ENCODE measurements at regions not wholly inside any gene's neighbourhood (a gene's known extent, or its start where the extent isn't known, plus 50 kb on each side); places are given as distances from the start of the nearest gene placed in this dataset.

DNA sequence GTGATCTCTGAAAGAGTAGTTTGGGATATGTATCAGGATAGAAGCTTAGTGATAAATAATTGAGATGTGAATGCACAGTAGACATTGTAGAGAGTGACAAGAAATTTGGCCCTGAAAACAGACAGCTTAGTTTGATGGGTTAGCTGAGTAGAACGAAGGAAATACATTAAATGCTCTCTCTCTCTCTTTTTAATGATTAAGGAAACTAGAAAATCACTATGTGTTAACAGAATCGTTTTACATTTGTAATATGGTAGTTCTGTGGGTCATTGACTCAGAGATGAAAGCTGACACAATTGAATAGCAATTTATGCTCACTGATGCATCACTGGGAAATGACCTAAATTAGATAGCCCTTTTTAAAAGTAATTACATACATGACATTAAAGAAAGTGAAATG lies 739.8 kb upstream of the PTPRD start:
- Histone ChIP-seq H3K4me1 (ENCODE audit: control extremely low read depth in 1 of 4, control insufficient read depth in 4 of 4, insufficient read depth in 4 of 4, low read length in 3 of 4) (no peaks in the 10 kb centered on the region), H3K36me3 (ENCODE audit: control insufficient read depth in 4 of 4, insufficient read depth in 4 of 4, low read length in 3 of 4) (no peaks in the 10 kb centered on the region)
- CTCF ChIA-PET: no interaction called here

DNA sequence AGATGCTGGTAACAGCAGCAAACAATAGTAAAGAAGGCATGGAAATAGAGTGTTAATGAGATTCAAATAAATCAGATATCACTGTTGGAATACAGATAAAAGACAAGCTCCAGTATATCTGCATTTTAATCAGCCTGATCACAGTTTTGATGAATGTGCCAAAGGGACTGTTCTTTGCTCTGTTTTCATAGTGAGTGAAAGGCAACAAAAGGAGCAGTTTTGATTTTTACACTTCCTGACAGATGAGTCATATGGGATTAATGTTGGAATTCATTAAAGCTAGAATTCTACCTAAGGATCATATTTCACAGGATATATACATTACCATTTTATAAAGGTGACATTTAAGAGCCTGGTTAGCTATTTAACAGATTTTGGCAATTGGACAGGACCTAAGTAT lies 743.3 kb upstream of the PTPRD start:
- no peak for DNase-seq
- Histone ChIP-seq H3K27ac (ENCODE audit: insufficient read depth in 1 of 2, low read depth in 1 of 2, low read length in 2 of 2, poor library complexity in 1 of 2, severe bottlenecking in 2 of 2) (no peak overlapping the region), H3K9me3 (ENCODE audit: control extremely low read depth in 1 of 5, control insufficient read depth in 4 of 5, insufficient read depth in 2 of 5, low read depth in 1 of 5, low read length in 4 of 5) (no peaks in the 10 kb centered on the region), H3K4me3 (ENCODE audit: control insufficient read depth in 1 of 7, extremely low read depth in 1 of 7, insufficient read depth in 4 of 7, low read depth in 2 of 7, low read length in 6 of 7) (no peak overlapping the region), H3K4me1 (ENCODE audit: control extremely low read depth in 1 of 4, control insufficient read depth in 4 of 4, insufficient read depth in 4 of 4, low read length in 3 of 4) (no peaks in the 10 kb centered on the region), H3K27me3 (replicated peaks in 2 of 5; ENCODE audit: control insufficient read depth in 4 of 5, insufficient read depth in 5 of 5, low read length in 4 of 5) (no peaks in the 10 kb centered on the region), H3K36me3 (ENCODE audit: control insufficient read depth in 4 of 4, insufficient read depth in 4 of 4, low read length in 3 of 4) (no peaks in the 10 kb centered on the region)
- ChIA-PET POLR2A (no interaction called here), CTCF (no interaction called here)

More for the DNA sequence above, 739.8 kb upstream of the PTPRD start:
- H3K27ac ChIP-seq (ENCODE audit: insufficient read depth in 1 of 2, low read depth in 1 of 2, low read length in 2 of 2, poor library complexity in 1 of 2, severe bottlenecking in 2 of 2): no peak overlapping the region
- no peak overlapping the region for H3K4me3 ChIP-seq (ENCODE audit: control insufficient read depth in 1 of 7, extremely low read depth in 1 of 7, insufficient read depth in 4 of 7, low read depth in 2 of 7, low read length in 6 of 7)
- POLR2A ChIA-PET: no interaction called here
- 100% methylated on average over 1 of the region's 2 CpGs for WGBS (ENCODE audit: insufficient coverage)
- no peaks in the 10 kb centered on the region for H3K27me3 ChIP-seq (replicated peaks in 2 of 5; ENCODE audit: control insufficient read depth in 4 of 5, insufficient read depth in 5 of 5, low read length in 4 of 5)
- no peak for DNase-seq
- peaks cover 0 to 5% (median 0%) of the 10 kb centered on the region in 5 experiments for H3K9me3 ChIP-seq (ENCODE audit: control extremely low read depth in 1 of 5, control insufficient read depth in 4 of 5, insufficient read depth in 2 of 5, low read depth in 1 of 5, low read length in 4 of 5)

DNA sequence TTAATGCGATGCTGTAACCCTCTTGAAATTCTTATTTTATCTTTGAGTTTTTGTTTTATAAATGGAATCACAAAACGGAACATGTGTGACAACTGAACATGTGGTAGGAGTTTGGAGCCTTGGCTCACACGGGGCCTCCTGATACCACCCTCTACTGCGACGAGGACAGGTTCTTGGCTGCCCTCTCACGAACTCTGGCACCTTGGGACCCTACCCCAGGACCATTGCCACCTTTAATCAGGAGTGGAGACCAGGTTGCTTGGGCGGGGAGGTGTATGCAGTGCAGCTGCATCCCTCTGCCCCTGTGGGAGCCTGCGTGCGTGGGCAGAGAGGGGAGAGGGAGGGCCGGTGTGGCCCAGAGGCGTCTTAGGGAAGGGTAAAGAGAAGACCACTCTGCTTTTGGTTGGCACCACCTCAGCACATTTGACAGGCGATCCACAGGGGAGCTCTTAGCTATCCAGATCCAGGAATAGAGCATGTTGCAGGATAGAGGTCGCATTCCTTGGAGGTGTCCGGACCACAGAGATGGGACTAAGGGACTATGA lies 753.9 kb upstream of the PTPRD start:
- ChIA-PET POLR2A (no interaction called here), CTCF (no interaction called here)
- WGBS (ENCODE audit: insufficient coverage): 87% methylated on average over 12 of the region's 14 CpGs
- no peaks in the 10 kb centered on the region for H3K9me3 ChIP-seq (ENCODE audit: control extremely low read depth in 1 of 5, control insufficient read depth in 4 of 5, insufficient read depth in 2 of 5, low read depth in 1 of 5, low read length in 4 of 5)
- H3K27ac ChIP-seq (ENCODE audit: insufficient read depth in 1 of 2, low read depth in 1 of 2, low read length in 2 of 2, poor library complexity in 1 of 2, severe bottlenecking in 2 of 2): no peak overlapping the region
- peaks cover 0 to 2% (median 0%) of the 10 kb centered on the region in 5 experiments for H3K27me3 ChIP-seq (replicated peaks in 2 of 5; ENCODE audit: control insufficient read depth in 4 of 5, insufficient read depth in 5 of 5, low read length in 4 of 5)
- no peak overlapping the region for H3K4me3 ChIP-seq (ENCODE audit: control insufficient read depth in 1 of 7, extremely low read depth in 1 of 7, insufficient read depth in 4 of 7, low read depth in 2 of 7, low read length in 6 of 7)
- DNase-seq: no peak
- no peaks in the 10 kb centered on the region for H3K36me3 ChIP-seq (ENCODE audit: control insufficient read depth in 4 of 4, insufficient read depth in 4 of 4, low read length in 3 of 4)
- H3K4me1 ChIP-seq (ENCODE audit: control extremely low read depth in 1 of 4, control insufficient read depth in 4 of 4, insufficient read depth in 4 of 4, low read length in 3 of 4): no peaks in the 10 kb centered on the region

DNA sequence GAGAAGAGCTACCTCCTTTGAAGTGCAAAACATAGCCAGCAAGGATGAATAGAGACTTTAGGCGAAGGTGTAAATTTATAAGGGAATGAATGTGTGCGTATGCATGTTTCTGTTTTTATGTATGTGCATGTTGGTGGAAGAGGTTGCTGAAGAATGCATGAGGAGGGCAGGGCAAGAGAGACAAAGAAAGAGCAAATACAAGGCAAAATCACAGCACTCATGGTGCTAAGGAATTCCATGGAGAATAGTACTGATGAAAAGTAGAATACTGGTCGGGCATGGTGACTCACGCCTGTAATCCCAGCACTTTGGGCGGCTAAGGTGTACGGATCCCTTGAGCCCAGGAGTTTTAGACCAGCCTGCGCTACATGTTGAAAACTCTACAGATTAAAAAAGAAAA lies 762.1 kb upstream of the PTPRD start:
- 68% methylated on average over 2 of the region's 7 CpGs for WGBS (ENCODE audit: insufficient coverage)
- H3K4me3 ChIP-seq (ENCODE audit: control insufficient read depth in 1 of 7, extremely low read depth in 1 of 7, insufficient read depth in 4 of 7, low read depth in 2 of 7, low read length in 6 of 7): no peak overlapping the region
- no peaks in the 10 kb centered on the region for H3K36me3 ChIP-seq (ENCODE audit: control insufficient read depth in 4 of 4, insufficient read depth in 4 of 4, low read length in 3 of 4)
- H3K4me1 ChIP-seq (ENCODE audit: control extremely low read depth in 1 of 4, control insufficient read depth in 4 of 4, insufficient read depth in 4 of 4, low read length in 3 of 4): no peaks in the 10 kb centered on the region
- ChIA-PET CTCF (no interaction called here), POLR2A (no interaction called here)
- H3K27me3 ChIP-seq (replicated peaks in 2 of 5; ENCODE audit: control insufficient read depth in 4 of 5, insufficient read depth in 5 of 5, low read length in 4 of 5): peaks cover 0 to 2% (median 0%) of the 10 kb centered on the region in 5 experiments
- no peak for DNase-seq
- no peaks in the 10 kb centered on the region for H3K9me3 ChIP-seq (ENCODE audit: control extremely low read depth in 1 of 5, control insufficient read depth in 4 of 5, insufficient read depth in 2 of 5, low read depth in 1 of 5, low read length in 4 of 5)
- H3K27ac ChIP-seq (ENCODE audit: insufficient read depth in 1 of 2, low read depth in 1 of 2, low read length in 2 of 2, poor library complexity in 1 of 2, severe bottlenecking in 2 of 2): no peak overlapping the region

DNA sequence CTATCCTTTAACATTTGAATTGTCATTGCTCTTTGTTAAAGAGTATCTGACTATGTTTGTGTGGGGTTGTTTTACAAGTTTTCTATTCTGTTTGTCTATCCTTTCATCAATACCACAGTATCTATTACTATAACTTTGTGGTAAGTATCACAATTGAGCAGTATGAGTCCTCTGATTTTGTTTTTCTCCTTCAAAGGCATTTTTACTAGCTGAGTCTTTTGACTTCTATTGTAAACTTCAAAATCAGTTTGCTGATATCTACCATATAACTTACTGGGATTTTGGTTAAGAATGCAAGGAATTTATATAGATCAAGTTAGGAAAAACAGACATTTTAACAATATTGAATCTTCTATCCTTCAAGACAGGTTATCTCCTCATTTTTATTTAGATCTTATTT lies 789.8 kb upstream of the PTPRD start:
- no peaks in the 10 kb centered on the region for H3K4me1 ChIP-seq (ENCODE audit: control extremely low read depth in 1 of 4, control insufficient read depth in 4 of 4, insufficient read depth in 4 of 4, low read length in 3 of 4)
- POLR2A ChIA-PET: no interaction called here
- H3K4me3 ChIP-seq (ENCODE audit: control insufficient read depth in 1 of 7, extremely low read depth in 1 of 7, insufficient read depth in 4 of 7, low read depth in 2 of 7, low read length in 6 of 7): no peak overlapping the region
- no peaks in the 10 kb centered on the region for H3K36me3 ChIP-seq (ENCODE audit: control insufficient read depth in 4 of 4, insufficient read depth in 4 of 4, low read length in 3 of 4)
- peaks cover 0 to 2% (median 0%) of the 10 kb centered on the region in 5 experiments for H3K9me3 ChIP-seq (ENCODE audit: control extremely low read depth in 1 of 5, control insufficient read depth in 4 of 5, insufficient read depth in 2 of 5, low read depth in 1 of 5, low read length in 4 of 5)
- CTCF ChIA-PET: no interaction called here
- H3K27me3 ChIP-seq (replicated peaks in 2 of 5; ENCODE audit: control insufficient read depth in 4 of 5, insufficient read depth in 5 of 5, low read length in 4 of 5): no peaks in the 10 kb centered on the region
- H3K27ac ChIP-seq (ENCODE audit: insufficient read depth in 1 of 2, low read depth in 1 of 2, low read length in 2 of 2, poor library complexity in 1 of 2, severe bottlenecking in 2 of 2): no peak overlapping the region
- DNase-seq: no peak

DNA sequence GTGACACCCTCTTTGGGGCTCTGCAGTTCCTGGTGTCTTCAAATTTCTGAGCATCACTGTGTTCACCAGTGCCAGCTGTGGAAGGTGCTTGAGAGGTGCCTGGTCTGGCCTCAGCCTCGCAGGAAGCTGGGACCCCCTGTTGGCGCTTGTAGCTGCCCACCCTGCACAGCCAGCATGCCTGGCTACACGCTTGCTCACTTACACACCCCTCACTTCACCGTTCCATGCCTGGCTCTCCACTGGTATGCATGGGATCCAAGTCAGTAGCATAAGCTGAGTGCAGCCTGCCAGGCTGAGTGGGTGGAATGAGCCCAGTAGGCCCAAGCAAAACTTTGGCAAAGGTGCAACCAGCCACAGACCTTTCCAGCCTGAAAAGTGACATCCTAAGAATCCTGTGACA lies 801.4 kb upstream of the PTPRD start:
- ChIA-PET CTCF (no interaction called here), POLR2A (no interaction called here)
- no peak for DNase-seq
- Histone ChIP-seq H3K4me1 (ENCODE audit: control extremely low read depth in 1 of 4, control insufficient read depth in 4 of 4, insufficient read depth in 4 of 4, low read length in 3 of 4) (no peaks in the 10 kb centered on the region), H3K36me3 (ENCODE audit: control insufficient read depth in 4 of 4, insufficient read depth in 4 of 4, low read length in 3 of 4) (no peaks in the 10 kb centered on the region), H3K9me3 (ENCODE audit: control extremely low read depth in 1 of 5, control insufficient read depth in 4 of 5, insufficient read depth in 2 of 5, low read depth in 1 of 5, low read length in 4 of 5) (peaks cover 0 to 8% (median 5%) of the 10 kb centered on the region in 5 experiments), H3K4me3 (ENCODE audit: control insufficient read depth in 1 of 7, extremely low read depth in 1 of 7, insufficient read depth in 4 of 7, low read depth in 2 of 7, low read length in 6 of 7) (no peak overlapping the region), H3K27me3 (replicated peaks in 2 of 5; ENCODE audit: control insufficient read depth in 4 of 5, insufficient read depth in 5 of 5, low read length in 4 of 5) (no peaks in the 10 kb centered on the region), H3K27ac (ENCODE audit: insufficient read depth in 1 of 2, low read depth in 1 of 2, low read length in 2 of 2, poor library complexity in 1 of 2, severe bottlenecking in 2 of 2) (no peak overlapping the region)
- no CpG with 5 or more reads among the region's 4 CpGs for WGBS (ENCODE audit: insufficient coverage)

DNA sequence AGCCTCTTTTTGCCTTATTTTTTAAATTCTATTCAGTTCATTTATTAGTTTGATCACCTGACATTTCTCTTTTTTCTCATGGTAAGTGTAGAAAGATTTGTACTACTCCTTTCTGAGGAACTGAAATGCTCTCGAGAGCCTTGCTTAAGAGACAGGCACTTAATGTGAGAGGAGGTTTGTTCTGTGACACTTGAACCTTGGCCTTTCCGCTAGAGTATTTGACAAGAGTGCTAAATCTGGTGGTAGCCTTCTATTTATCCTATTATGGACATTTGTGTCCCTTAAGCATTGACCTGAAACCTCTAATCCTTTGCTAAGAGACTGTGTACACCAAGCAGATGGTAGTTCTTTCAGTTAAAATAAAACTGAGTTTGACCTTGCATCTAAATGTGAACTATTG lies 805.0 kb upstream of the PTPRD start:
- no peak overlapping the region for H3K4me3 ChIP-seq (ENCODE audit: control insufficient read depth in 1 of 7, extremely low read depth in 1 of 7, insufficient read depth in 4 of 7, low read depth in 2 of 7, low read length in 6 of 7)
- no peak for DNase-seq
- no peaks in the 10 kb centered on the region for H3K4me1 ChIP-seq (ENCODE audit: control extremely low read depth in 1 of 4, control insufficient read depth in 4 of 4, insufficient read depth in 4 of 4, low read length in 3 of 4)
- CTCF ChIA-PET: no interaction called here
- no peak overlapping the region for H3K27ac ChIP-seq (ENCODE audit: insufficient read depth in 1 of 2, low read depth in 1 of 2, low read length in 2 of 2, poor library complexity in 1 of 2, severe bottlenecking in 2 of 2)
- no peaks in the 10 kb centered on the region for H3K36me3 ChIP-seq (ENCODE audit: control insufficient read depth in 4 of 4, insufficient read depth in 4 of 4, low read length in 3 of 4)
- WGBS (ENCODE audit: insufficient coverage): 100% methylated on average over 1 of the region's 2 CpGs
- no peaks in the 10 kb centered on the region for H3K27me3 ChIP-seq (replicated peaks in 2 of 5; ENCODE audit: control insufficient read depth in 4 of 5, insufficient read depth in 5 of 5, low read length in 4 of 5)
- POLR2A ChIA-PET: no interaction called here
- H3K9me3 ChIP-seq (ENCODE audit: control extremely low read depth in 1 of 5, control insufficient read depth in 4 of 5, insufficient read depth in 2 of 5, low read depth in 1 of 5, low read length in 4 of 5): peaks cover 0 to 8% (median 5%) of the 10 kb centered on the region in 5 experiments
